ENCODE measurements at regions not wholly inside any gene's neighbourhood (a gene's known extent, or its start where the extent isn't known, plus 50 kb on each side); places are given as distances from the start of the nearest gene placed in this dataset.

- TF ChIP-seq CTCF (conservative IDR thresholded peaks at IDR 0.05 in 1 of 2, IDR thresholded peaks at IDR 0.05 in 1 of 2; ENCODE audit: extremely low read depth in 1 of 2, insufficient read depth in 1 of 2, low read depth in 1 of 2, low read length in 2 of 2) (no peak), EZH2 (IDR thresholded peaks at IDR 0.05; ENCODE audit: borderline replicate concordance, low read length) (no peak)
These were observed 107.5 kb downstream of the VIP start for GRCh38 chr6:152858141-152858540.
